Endodermal cell (in vitro differentiated cells): ENCODE measurements at regions not wholly inside any gene's neighbourhood (a gene's known extent, or its start where the extent isn't known, plus 50 kb on each side); places are given as distances from the start of the nearest gene placed in this dataset.

Source experiments
- DNase-seq: peaks from one replicate; pipeline ENCODE4 v3.0.0-alpha.2; 2017
- H3K27ac ChIP-seq: 2 replicates; pipeline ENCODE4 v1.5.1; 2013; ENCODE audit warnings: mild to moderate bottlenecking, low read depth, low read length, moderate library complexity
- H3K27me3 ChIP-seq: 2 replicates; pipeline ENCODE4 v1.6.1; 2013; ENCODE audit warnings: mild to moderate bottlenecking, low read length, moderate library complexity; ENCODE audit not compliant: insufficient read depth, control insufficient read depth, poor library complexity, severe bottlenecking
- H3K36me3 ChIP-seq: 2 replicates; pipeline ENCODE4 v1.7.0; 2013; ENCODE audit warnings: mild to moderate bottlenecking, low read length, moderate library complexity; ENCODE audit not compliant: control insufficient read depth, insufficient read depth
- H3K4me1 ChIP-seq: one replicate; pipeline ENCODE4 v1.7.0; 2013; ENCODE audit warnings: low read length; ENCODE audit not compliant: control insufficient read depth, insufficient read depth
- H3K4me3 ChIP-seq: 2 replicates; pipeline ENCODE4 v1.5.1; 2013; ENCODE audit warnings: mild to moderate bottlenecking, low read length, moderate library complexity
- H3K9ac ChIP-seq: 2 replicates; pipeline ENCODE4 v1.6.1; 2013; ENCODE audit warnings: mild to moderate bottlenecking, low read length, moderate library complexity; ENCODE audit not compliant: poor library complexity, severe bottlenecking; ENCODE audit errors: extremely low read depth
- H3K9me3 ChIP-seq: 2 replicates; pipeline ENCODE4 v1.6.1; 2013; ENCODE audit warnings: mild to moderate bottlenecking, low read length, moderate library complexity; ENCODE audit not compliant: control insufficient read depth
- H3K27ac Mint-ChIP-seq: 2 replicates; pipeline ENCODE4 v1.8.0; 2020; ENCODE audit warnings: mixed read lengths
- H3K27me3 Mint-ChIP-seq: 2 replicates; pipeline ENCODE4 v1.8.0; 2021; ENCODE audit warnings: mild to moderate bottlenecking, mixed read lengths; ENCODE audit not compliant: insufficient read depth
- H3K36me3 Mint-ChIP-seq: 2 replicates; pipeline ENCODE4 v1.8.0; 2020; ENCODE audit warnings: low read depth, mixed read lengths
- H3K4me1 Mint-ChIP-seq: 2 replicates; pipeline ENCODE4 v1.8.0; 2020; ENCODE audit warnings: mixed read lengths
- H3K4me3 Mint-ChIP-seq: 2 replicates; pipeline ENCODE4 v1.8.0; 2020; ENCODE audit warnings: mild to moderate bottlenecking, moderate library complexity, mixed read lengths
- H3K9me3 Mint-ChIP-seq: 2 replicates; pipeline ENCODE4 v1.8.0; 2020; ENCODE audit warnings: mild to moderate bottlenecking, mixed read lengths
- WGBS, 2 experiments: methylation state at CpG; one replicate each; pipeline versions ENCODE4 v1.1.5 to v1.1.7; 2013; ENCODE audit warnings: missing lambda C conversion rate in 2 of 2, mixed read lengths in 1 of 2; ENCODE audit not compliant: insufficient coverage in 1 of 2, insufficient read length in 1 of 2; 5-methylcytosine and 5-hydroxymethylcytosine counted together
- TF ChIP-seq, protein P1 (sequence below): fragments of 200-600 bp; sonication (generic); conservative IDR thresholded peaks from 2 replicates; pipeline ENCODE4 v1.5.0; 2021; ENCODE audit warnings: antibody characterized with exemption, mild to moderate bottlenecking

DNA sequence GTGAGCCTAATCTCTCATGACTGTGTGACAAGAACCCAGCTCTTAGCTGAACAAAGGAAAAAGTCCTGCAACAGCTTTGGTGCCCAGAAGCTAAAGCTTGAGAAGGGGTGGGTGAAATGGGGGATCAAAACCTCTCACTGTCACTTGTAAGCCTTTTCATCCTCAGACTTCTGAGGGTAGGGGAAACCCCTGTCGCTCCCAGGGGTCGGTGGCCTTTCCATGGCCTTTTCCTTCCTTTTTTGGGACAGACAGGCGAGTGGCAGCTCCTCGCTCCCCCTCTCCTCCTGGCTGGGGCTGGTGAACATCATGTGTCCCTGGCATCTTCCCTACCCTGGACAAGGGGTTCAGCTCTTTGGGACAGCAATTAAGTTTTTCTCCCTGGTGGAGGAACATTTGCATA, 78.2 kb downstream of the FAM47A start:
- no peaks in the 10 kb centered on the region for H3K9me3 ChIP-seq

More for the DNA sequence above, 78.2 kb downstream of the FAM47A start:
- Histone ChIP-seq H3K4me3 (no peak overlapping the region), H3K27me3 (no peaks in the 10 kb centered on the region), H3K27ac (no peak overlapping the region), H3K9ac (no peak overlapping the region), H3K36me3 (no peaks in the 10 kb centered on the region), H3K4me1 (no peaks in the 10 kb centered on the region)
- Mint-ChIP-seq H3K9me3 (no peaks in the 10 kb centered on the region), H3K4me1 (peaks cover 16% of the 10 kb centered on the region), H3K36me3 (no peaks in the 10 kb centered on the region), H3K4me3 (no peak overlapping the region), H3K27me3 (no peaks in the 10 kb centered on the region), H3K27ac (peak overlapping the region; percentile 56)
- TF ChIP-seq, protein P1, sequence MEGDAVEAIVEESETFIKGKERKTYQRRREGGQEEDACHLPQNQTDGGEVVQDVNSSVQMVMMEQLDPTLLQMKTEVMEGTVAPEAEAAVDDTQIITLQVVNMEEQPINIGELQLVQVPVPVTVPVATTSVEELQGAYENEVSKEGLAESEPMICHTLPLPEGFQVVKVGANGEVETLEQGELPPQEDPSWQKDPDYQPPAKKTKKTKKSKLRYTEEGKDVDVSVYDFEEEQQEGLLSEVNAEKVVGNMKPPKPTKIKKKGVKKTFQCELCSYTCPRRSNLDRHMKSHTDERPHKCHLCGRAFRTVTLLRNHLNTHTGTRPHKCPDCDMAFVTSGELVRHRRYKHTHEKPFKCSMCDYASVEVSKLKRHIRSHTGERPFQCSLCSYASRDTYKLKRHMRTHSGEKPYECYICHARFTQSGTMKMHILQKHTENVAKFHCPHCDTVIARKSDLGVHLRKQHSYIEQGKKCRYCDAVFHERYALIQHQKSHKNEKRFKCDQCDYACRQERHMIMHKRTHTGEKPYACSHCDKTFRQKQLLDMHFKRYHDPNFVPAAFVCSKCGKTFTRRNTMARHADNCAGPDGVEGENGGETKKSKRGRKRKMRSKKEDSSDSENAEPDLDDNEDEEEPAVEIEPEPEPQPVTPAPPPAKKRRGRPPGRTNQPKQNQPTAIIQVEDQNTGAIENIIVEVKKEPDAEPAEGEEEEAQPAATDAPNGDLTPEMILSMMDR, result no peak
- DNase-seq, result peak; percentile 55
- WGBS, 2 experiments, result 71% methylated on average over 4 of the region's 4 CpGs; no CpG with 5 or more reads in 1 of the 2 experiments
